Stimulated activated CD4-positive, alpha-beta T cell treated with anti-CD3 and anti-CD28 coated beads, Interleukin-2, amount 100 ng/mL, for 4 hours (primary cell): ENCODE measurements at regions not wholly inside any gene's neighbourhood (a gene's known extent, or its start where the extent isn't known, plus 50 kb on each side); places are given as distances from the start of the nearest gene placed in this dataset.

Experiments used
- DNase-seq: peaks from one replicate; pipeline ENCODE4 v3.0.0-alpha.2; 2020; ENCODE audit warnings: low read depth

- DNase-seq: no peak
These were observed 51.6 kb upstream of the CHD6 start for GRCh38 chr20:41669708-41670263.

- DNase-seq: no peak
These were observed 50.0 kb upstream of the CHD6 start for GRCh38 chr20:41668057-41668749.
